DOHH2 (cell line): ENCODE measurements at regions not wholly inside any gene's neighbourhood (a gene's known extent, or its start where the extent isn't known, plus 50 kb on each side); places are given as distances from the start of the nearest gene placed in this dataset.
"Not testable (repeated sequence)": the region's sequence is repeated elsewhere in the genome, so short reads cannot be mapped to it uniquely, and the experiment has no call there.

Experiments
- H3F3A ChIP-seq: fragments of 200-600 bp; sonication (generic), shearing (Covaris generic); 2 replicates; pipeline ENCODE4 v1.6.0; 2016; ENCODE audit warnings: antibody characterized with exemption, mild to moderate bottlenecking; ENCODE audit not compliant: control insufficient read depth, insufficient read depth
- H3K27ac ChIP-seq: fragments of 200-600 bp; sonication (generic); 2 replicates; pipeline ENCODE4 v1.5.1; 2014; ENCODE audit warnings: low read depth, mild to moderate bottlenecking, low read length, moderate library complexity
- H3K27me3 ChIP-seq: fragments of 200-600 bp; sonication (generic); 2 replicates; pipeline ENCODE4 v1.6.1; 2014; ENCODE audit warnings: mild to moderate bottlenecking, low read length, mixed read lengths; ENCODE audit not compliant: control insufficient read depth
- H3K36me3 ChIP-seq: fragments of 200-600 bp; sonication (generic); 2 replicates; pipeline ENCODE4 v1.6.1; 2014; ENCODE audit warnings: mild to moderate bottlenecking, low read length, moderate library complexity, mixed read lengths; ENCODE audit not compliant: control insufficient read depth
- H3K4me1 ChIP-seq: fragments of 200-600 bp; sonication (generic); 2 replicates; pipeline ENCODE4 v1.6.1; 2014; ENCODE audit warnings: mild to moderate bottlenecking, low read length, mixed read lengths; ENCODE audit not compliant: control insufficient read depth
- H3K4me2 ChIP-seq: fragments of 200-600 bp; sonication (generic); 2 replicates; pipeline ENCODE4 v1.6.0; 2014; ENCODE audit warnings: mild to moderate bottlenecking, low read length, moderate library complexity
- H3K4me3 ChIP-seq: fragments of 200-600 bp; sonication (generic); 2 replicates; pipeline ENCODE4 v1.5.1; 2014; ENCODE audit warnings: mild to moderate bottlenecking, low read length, mixed read lengths
- H3K79me2 ChIP-seq: fragments of 200-600 bp; sonication (generic); 2 replicates; pipeline ENCODE4 v1.6.1; 2014; ENCODE audit warnings: mild to moderate bottlenecking, low read length, mixed read lengths; ENCODE audit not compliant: control insufficient read depth
- H3K9me2 ChIP-seq: fragments of 200-600 bp; sonication (generic); replicated peaks from 2 replicates; pipeline ENCODE4 v1.6.1; 2014; ENCODE audit warnings: mild to moderate bottlenecking, low read length, mixed read lengths; ENCODE audit not compliant: control insufficient read depth
- H3K9me3 ChIP-seq: fragments of 200-600 bp; sonication (generic); 2 replicates; pipeline ENCODE4 v1.6.1; 2014; ENCODE audit warnings: antibody characterized with exemption, low read length, mixed read lengths; ENCODE audit not compliant: control insufficient read depth, insufficient read depth
- H4K20me1 ChIP-seq: fragments of 200-600 bp; sonication (generic); 2 replicates; pipeline ENCODE4 v1.6.0; 2014; ENCODE audit warnings: low read depth, mild to moderate bottlenecking, antibody characterized with exemption, low read length, moderate library complexity; ENCODE audit not compliant: control insufficient read depth, insufficient read depth
- CTCF ChIP-seq: fragments of 200-600 bp; sonication (generic); IDR thresholded peaks from one replicate; pipeline ENCODE4 v1.5.1; 2014; ENCODE audit warnings: antibody characterized with exemption, mild to moderate bottlenecking, low read depth, low read length; ENCODE audit not compliant: poor library complexity, severe bottlenecking
- EZH2phosphoT487 ChIP-seq: fragments of 200-600 bp; sonication (generic); IDR thresholded peaks from 2 replicates; pipeline ENCODE4 v1.6.1; 2017; ENCODE audit warnings: borderline replicate concordance, mild to moderate bottlenecking, antibody characterized with exemption, low read length, moderate library complexity, mixed read lengths

DNA sequence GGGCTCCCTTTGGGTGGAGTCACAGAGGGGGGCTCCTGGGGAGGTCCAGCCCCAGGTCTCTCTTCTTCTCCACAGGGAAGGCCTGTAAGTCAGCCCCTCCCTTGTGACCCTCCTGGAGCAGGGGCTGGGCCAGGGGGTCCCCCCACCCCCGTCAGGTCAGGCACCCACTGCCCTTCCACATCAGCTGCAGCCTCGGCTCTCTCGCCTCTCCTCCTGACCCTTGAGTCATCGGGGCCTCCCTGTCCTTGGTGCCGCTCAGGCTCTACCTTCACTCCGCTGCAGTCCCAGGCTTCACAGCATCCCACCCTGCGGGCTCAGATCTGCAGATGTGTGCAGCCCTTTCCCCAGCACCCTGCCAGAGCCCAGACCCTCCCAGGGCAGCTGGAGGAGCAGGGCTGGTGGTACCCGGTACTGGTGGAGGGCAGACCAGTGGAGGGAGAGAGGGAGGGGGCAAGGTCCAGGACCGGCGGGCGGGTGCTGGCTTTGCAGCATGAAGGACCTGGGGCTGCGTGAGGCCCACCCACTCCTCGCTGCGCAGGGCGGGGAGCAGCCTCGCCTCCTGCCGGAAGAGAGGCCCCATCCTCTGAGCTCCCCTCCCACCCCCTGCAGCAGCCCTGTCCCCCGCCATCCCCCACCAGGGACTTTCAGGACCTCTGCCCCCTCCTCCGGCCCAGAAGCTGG, 117.1 kb downstream of the FAM53A start:
- TF ChIP-seq CTCF, result no peak
- TF ChIP-seq EZH2phosphoT487, result no peak
- Histone ChIP-seq H3K4me2 (no peak overlapping the region), H3K9me2 (no peaks in the 10 kb centered on the region), H3K9me3 (no peaks in the 10 kb centered on the region), H3F3A (no peaks in the 10 kb centered on the region), H3K4me1 (peaks cover 7% of the 10 kb centered on the region; the same call in 1 of the 2 replicates), H3K27me3 (no peaks in the 10 kb centered on the region), H3K27ac (no peak overlapping the region), H3K4me3 (no peak overlapping the region), H4K20me1 (no peaks in the 10 kb centered on the region; the same call in 1 of the 2 replicates), H3K79me2 (no peaks in the 10 kb centered on the region), H3K36me3 (no peaks in the 10 kb centered on the region)

DNA sequence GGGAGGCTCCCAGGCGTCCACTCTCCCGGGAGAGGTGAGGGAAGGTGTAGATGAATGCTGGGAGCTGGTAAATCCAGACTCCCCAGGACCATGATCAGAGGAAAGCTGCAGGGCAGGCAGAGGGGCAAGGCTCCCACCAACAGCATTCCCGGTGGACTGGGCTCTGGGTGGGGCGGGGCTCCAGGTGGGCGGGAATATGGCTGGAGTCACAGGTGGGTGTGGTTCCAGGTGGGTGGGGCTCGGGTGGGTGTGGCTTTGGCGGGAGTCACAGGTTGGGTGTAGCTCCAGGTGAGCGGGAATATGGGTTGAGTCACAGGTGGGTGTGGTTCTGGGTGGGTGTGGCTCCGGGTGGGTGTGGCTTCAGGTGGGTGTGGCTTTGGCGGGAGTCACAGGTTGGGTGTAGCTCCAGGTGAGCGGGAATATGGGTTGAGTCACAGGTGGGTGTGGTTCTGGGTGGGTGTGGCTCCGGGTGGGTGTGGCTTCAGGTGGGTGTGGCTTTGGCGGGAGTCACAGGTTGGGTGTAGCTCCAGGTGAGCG, 117.7 kb downstream of the FAM53A start:
- not testable (repeated sequence) for H3K36me3 ChIP-seq, H3K4me2 ChIP-seq, H3K79me2 ChIP-seq, H4K20me1 ChIP-seq, H3K9me2 ChIP-seq, H3K4me3 ChIP-seq, H3K27ac ChIP-seq, H3K27me3 ChIP-seq, H3K9me3 ChIP-seq, H3F3A ChIP-seq, H3K4me1 ChIP-seq

DNA sequence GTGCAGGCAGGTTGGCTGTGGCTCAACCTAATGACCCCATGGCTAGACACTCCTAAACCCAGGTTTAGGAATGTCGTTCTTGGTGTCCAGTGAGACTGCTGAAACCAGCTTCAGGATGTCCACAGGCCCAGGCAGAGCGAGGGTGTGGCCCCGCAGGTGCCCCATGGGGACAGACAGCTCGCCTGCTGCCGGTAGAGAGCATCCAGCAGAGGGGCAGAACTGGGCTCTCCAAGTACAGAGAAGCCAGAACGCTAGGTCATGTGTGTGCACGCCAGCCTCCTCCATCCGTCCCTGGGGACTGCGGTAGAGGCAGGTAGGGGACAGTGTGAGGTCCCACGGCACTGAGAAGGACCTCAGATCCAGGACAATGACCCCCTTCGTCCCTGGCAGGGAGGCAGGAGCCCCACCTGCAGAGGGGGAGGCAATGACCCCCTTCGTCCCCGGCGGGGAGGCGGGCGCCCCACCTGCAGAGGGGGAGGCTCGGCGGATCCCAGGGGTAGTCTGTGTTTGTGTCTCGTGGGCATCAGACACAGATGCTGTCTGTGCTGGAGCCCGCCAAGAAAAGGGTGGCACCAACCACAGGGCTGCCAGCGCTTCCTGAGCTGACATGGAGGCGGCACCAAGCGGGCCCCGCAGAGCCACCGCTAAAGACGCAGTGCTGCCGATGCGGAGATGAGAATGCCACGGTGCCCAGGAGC, 118.4 kb downstream of the FAM53A start:
- H3K9me2 ChIP-seq, result no peaks in the 10 kb centered on the region
- no peak overlapping the region for H3K27ac ChIP-seq
- H3K4me2 ChIP-seq, result no peak overlapping the region
- H3K79me2 ChIP-seq, result no peaks in the 10 kb centered on the region
- H3K4me3 ChIP-seq, result no peak overlapping the region
- H3F3A ChIP-seq, result no peaks in the 10 kb centered on the region
- H4K20me1 ChIP-seq, result no peaks in the 10 kb centered on the region
- no peaks in the 10 kb centered on the region for H3K27me3 ChIP-seq
- no peaks in the 10 kb centered on the region for H3K9me3 ChIP-seq
- no peaks in the 10 kb centered on the region for H3K36me3 ChIP-seq
- peaks cover 7% of the 10 kb centered on the region; the same call in 1 of the 2 replicates for H3K4me1 ChIP-seq
- TF ChIP-seq CTCF (no peak), EZH2phosphoT487 (no peak)
